K562 (cell line): ENCODE measurements at regions not wholly inside any gene's neighbourhood (a gene's known extent, or its start where the extent isn't known, plus 50 kb on each side); places are given as distances from the start of the nearest gene placed in this dataset.

ENCODE experiments used
- DPF2 ChIP-seq: fragments of 450-650 bp; IDR thresholded peaks from 2 replicates; pipeline ENCODE4 v1.6.1; 2016
- MXI1 ChIP-seq: IDR thresholded peaks from 2 replicates; pipeline ENCODE4 v1.6.1; 2011; ENCODE audit warnings: low read depth, mild to moderate bottlenecking, improper control_type of control experiment, low read length
- NCOR1 ChIP-seq: fragments of 450-650 bp; IDR thresholded peaks from 2 replicates; pipeline ENCODE4 v1.6.1; 2016; ENCODE audit warnings: mild to moderate bottlenecking, moderate library complexity
- TF ChIP-seq, protein P1 (sequence below), 3 experiments: IDR thresholded peaks in 2 of 3; conservative IDR thresholded peaks in 1 of 3; 2 replicates each; pipeline ENCODE4 v1.5.1; 2011 to 2012; ENCODE audit warnings: low read length in 3 of 3, mild to moderate bottlenecking in 3 of 3, control low read depth in 2 of 3, improper control_type of control experiment in 1 of 3, inconsistent platforms in 1 of 3, low read depth in 1 of 3, mixed read lengths in 1 of 3, moderate library complexity in 1 of 3; ENCODE audit not compliant: insufficient read depth in 2 of 3

DNA sequence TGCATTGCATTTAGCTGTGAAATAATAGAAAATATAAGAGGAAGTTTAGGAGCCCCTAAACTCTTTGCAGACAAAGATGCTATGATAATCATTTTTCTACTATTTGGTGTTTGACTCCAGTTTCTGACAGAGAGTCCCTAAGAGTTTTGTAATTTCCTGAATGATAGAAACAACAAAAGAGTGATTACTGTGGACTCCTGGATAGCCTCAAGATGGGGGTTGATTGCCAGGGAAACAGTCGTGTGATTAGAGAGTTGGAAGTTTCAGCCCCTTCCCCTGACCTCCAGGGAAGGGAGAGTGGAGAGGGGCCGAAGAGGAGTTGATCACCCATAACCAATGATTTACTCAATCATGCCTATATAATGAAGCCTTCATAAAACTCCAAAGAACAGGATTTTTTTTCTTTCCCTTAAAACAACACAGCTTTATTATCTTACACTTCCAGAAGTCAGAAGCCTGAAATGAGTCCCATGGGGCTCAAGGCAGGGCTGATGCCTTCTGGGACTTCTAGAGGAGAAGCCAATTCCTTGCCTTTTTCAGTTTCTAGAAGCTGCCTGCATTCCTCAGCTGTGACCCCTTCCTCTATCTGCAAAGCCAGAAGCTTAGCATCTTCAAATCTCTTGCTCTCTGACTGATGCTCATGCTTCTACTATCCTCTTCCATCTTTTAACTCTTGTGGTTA, 292.3 kb upstream of the ZPLD1 start:
- TF ChIP-seq DPF2 = no peak
- no peak for TF ChIP-seq MXI1
- TF ChIP-seq, protein P1, sequence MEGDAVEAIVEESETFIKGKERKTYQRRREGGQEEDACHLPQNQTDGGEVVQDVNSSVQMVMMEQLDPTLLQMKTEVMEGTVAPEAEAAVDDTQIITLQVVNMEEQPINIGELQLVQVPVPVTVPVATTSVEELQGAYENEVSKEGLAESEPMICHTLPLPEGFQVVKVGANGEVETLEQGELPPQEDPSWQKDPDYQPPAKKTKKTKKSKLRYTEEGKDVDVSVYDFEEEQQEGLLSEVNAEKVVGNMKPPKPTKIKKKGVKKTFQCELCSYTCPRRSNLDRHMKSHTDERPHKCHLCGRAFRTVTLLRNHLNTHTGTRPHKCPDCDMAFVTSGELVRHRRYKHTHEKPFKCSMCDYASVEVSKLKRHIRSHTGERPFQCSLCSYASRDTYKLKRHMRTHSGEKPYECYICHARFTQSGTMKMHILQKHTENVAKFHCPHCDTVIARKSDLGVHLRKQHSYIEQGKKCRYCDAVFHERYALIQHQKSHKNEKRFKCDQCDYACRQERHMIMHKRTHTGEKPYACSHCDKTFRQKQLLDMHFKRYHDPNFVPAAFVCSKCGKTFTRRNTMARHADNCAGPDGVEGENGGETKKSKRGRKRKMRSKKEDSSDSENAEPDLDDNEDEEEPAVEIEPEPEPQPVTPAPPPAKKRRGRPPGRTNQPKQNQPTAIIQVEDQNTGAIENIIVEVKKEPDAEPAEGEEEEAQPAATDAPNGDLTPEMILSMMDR (IDR thresholded peaks at IDR 0.05 in 2 of 3, conservative IDR thresholded peaks at IDR 0.05 in 1 of 3; ENCODE audit: insufficient read depth in 2 of 3, low read depth in 1 of 3, low read length in 3 of 3) = no peak
- no peak for TF ChIP-seq NCOR1
